ENCODE measurements at regions not wholly inside any gene's neighbourhood (a gene's known extent, or its start where the extent isn't known, plus 50 kb on each side); places are given as distances from the start of the nearest gene placed in this dataset.

GRCh38 chr10:3514691-3515090 lies 270.3 kb downstream of the KLF6 start:
- no peak for DNase-seq

GRCh38 chr10:3512263-3512662 lies 272.7 kb downstream of the KLF6 start:
- no peak for DNase-seq

- no peak for DNase-seq
Observed at GRCh38 chr10:3511483-3511882, 273.5 kb downstream of the KLF6 start.

DNA sequence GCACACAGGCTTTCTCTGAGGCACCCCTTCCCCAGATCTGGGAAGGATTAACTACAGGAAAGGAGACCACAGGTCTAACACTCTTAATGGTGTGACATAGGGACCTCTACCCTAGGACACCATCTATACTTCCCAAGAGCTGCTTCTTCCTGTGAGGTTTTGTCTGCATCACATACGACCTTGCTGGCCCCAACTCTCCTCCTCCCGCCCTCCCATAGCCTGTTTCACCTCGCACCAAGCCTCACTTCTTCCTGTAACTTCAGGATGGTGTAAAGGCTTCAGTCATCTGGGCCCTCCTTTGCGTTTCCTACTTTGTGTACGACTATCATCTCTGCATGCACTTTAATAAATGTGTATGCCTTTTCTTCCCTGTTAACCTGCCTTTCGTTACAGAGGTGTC lies 274.3 kb downstream of the KLF6 start:
- no peak for DNase-seq

GRCh38 chr10:3509355-3509754 lies 275.7 kb downstream of the KLF6 start:
- DNase-seq: no peak

DNA sequence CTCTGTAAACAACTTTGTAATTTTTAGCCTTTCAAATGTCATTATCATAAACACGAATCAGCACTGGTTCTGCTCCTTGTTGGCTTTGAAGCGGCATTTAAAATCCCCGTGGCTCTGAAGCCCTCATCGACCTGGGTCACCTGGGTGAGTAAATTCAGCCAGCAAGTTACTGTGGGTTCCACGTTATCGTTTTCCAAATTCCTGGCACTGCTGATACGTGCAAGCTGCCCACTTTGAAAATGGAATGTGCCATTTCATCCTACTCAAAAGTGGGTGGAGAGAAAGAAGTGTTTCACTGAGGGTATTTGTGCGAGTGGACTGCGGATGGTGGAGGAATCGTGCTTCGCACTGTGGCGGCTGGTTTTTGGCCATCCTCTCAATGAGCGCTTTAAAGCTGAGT lies 281.7 kb downstream of the KLF6 start:
- DNase-seq: no peak

DNA sequence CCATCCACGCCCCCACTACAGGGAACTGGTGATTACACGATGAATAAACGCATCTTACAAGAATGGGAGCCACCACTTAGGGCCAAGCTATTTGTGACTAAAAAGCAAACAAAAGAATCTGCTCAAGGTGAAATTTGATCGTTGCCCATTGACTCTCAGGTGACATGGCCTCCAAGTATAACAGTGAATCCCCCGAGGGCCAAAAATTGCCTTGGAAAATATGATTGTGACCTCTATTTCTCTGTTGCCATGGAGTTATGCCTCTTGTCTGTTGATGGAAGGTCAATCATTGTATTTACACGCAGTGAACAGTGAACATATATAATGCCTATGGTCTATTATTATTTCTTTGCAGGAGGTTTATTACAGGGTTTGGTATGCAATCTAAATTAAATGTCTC lies 282.3 kb downstream of the KLF6 start:
- no peak for DNase-seq

DNA sequence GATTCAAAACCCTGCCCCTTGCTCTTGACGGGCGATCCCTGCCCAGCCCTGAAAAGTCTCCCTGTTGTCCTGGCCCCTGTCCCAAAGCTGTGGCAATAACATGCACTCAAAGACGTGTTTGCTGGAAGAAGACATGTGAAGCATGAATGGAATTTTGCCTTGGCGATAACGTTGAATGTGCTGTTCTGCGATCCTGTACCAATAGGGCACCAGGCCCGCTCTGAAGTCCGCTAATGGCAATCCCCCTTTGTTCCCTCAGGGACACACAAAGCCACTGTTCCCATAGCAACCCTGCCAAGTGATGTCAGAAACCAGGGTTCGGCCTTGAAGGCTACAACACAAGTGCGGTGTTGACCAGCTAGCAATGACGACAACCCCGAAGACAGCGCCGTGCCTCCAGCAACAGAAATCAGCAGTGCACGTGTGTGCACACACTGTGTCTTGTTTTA lies 284.6 kb downstream of the KLF6 start:
- DNase-seq: peak; percentile 92

GRCh38 chr10:3499120-3499519 lies 285.9 kb downstream of the KLF6 start:
- DNase-seq: peak; percentile 51

- DNase-seq: no peak
Observed at GRCh38 chr10:3497581-3497980, 287.4 kb downstream of the KLF6 start.

DNA sequence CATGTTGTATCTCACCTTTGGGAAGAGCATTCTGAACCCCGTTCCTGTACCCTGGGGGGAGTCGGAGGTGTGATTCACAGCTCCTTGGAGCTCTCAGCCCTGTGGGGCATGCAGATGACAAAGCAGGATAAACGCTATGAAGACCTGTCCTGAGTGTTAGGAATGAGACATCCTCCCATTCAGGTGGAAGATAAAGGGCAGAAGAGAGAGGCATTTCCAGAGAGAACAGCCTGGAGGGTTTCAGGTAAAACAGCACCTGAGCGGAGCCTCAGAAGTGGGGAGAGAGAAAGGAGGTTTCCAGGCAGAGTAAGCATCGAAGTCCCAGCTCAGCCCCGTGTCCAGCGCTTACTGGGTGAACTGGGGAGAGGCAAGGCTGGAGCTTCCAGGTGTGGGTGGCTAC lies 288.9 kb downstream of the KLF6 start:
- no peak for DNase-seq

DNA sequence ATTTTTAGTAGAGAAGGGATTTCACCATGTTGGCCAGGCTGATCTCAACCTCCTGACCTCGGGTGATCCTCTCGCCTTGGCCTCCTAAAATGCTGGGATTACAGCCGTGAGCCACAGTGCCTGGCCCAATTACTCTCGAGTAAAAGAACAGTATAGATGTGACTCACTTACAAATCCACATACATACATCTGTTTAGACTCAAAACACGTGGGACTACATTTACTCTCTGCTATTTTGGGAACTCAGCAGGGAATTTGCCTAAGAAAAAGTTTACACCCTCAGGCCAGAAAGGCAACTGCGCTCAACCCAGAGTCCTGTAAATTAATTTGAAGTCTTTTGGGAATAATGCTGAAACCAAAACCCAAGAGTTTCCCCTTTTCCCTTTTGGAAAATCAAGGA lies 289.7 kb downstream of the KLF6 start:
- peak; percentile 75 for DNase-seq

DNA sequence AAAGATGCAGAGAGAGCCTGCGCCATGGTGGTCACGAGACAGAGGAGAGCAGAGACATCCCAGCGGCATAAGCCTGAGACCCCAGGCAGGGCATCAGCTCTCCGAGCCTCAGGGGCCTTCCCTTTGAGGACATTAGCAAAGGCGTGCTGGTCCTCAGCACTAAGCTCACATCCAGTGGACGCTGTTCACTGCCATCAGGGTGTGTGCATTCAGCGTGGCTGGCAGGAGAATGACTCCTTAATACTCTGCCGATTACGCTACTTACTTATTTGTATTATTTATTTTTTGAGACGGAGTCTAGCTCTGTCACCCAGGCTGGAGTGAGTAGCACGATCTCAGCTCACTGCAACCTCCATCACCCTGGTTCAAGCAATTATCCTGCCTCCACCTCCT lies 290.2 kb downstream of the KLF6 start:
- DNase-seq: no peak

DNA sequence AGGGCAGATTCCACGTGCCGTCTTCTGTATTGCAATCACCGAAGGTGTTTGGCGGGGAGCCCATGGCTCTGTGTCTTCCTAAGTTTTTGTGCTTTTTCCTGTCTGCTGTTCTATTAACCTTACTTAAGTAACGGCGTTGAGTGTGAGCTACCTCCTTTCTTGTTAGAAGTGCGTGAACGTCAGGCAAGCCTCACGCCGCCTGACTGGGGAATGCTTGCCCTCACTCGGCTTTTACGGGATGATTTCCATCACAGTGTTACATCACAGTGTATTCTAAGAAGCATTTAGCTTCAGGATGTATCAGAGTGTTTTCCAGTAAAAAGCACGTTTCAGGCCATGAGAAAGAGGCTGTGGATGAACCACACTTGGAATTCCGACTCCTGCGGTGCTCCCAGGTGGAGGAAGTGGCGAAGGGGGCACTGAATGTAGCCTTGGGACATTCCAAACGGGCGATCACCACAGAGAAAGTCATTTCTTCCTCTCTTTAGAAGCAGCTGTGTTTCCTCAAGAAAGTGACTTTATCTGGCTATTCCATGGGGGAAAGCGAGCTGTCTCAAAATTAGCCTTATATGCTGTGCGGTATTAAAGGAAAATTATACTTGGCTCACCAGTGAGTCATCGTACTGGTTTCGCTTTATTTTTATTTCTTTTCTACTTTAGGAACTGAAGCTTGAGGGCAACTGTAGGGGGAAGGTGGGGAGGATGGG lies 290.7 kb downstream of the KLF6 start:
- peak; percentile 40 for DNase-seq

DNA sequence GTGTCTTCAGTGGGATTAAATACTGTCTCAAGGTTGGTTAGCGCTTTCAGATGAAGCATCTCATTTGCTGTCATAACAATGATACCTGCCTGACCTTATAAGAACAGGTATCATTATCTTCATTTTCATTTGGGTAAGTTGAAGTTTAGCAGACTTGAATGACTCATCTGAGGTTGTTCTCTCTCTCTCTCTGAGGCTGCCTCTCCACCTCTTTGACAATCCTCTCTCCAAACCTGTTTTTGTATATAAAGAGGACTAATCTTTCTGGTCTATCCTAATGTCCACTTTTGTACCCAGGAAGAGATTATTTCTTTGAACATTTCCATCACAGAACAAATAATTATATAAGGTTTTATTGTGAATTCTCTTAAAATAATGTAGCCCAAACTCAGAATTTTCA lies 291.4 kb downstream of the KLF6 start:
- no peak for DNase-seq

DNA sequence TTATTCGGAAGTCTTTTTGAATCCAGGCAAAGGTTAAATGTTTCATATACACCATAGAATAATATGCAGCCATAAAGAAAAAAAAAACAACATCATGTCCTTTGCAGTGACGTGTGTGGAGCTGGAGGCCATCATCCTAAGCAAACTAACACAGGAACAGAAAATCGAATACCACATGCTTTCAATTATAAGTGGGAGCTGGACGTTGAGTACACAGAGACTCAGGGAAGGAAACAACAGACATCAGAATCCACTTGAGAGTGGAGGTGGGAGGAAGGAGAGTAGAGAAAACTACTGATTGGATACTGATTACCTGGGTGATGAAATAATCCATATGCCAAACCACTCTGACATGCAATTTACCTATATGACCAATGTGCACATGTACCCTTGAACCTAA lies 293.4 kb downstream of the KLF6 start:
- DNase-seq: no peak

GRCh38 chr10:3487228-3487627 lies 297.8 kb downstream of the KLF6 start:
- DNase-seq: no peak

DNA sequence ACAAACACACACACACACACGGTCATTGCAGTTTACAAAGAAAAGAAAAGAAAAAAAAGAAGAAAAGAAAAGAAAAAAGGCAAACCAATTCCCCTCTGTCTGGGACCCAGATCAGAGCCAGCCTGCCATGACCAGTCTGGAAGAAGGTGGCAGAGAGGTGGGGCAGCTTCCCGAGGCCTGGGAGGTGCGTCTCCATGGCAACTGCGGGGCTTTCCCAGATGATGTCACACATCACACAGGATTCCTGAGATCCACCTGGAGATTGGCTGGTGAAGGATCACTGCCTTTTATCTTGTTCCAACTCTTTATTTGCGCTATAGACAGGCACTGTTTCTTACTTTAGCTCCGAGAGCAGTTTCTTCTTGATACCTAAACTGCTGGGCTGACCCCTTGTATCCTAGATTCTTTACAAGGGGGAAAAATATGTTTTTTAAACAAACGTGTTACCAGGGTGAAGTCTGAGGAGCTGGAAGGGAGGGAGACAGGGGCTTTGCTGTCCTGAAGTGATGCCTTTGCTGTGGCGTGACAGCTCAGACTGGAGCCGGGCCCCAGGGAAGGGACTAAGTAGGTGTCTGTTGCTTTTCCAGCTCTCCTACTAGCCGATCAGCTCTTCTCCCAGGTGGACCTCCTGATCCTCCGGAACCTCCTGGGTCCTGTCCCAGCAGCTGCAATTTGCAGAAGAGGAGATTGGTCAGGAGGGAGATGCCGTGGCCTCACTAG lies 298.5 kb downstream of the KLF6 start:
- DNase-seq: no peak

DNA sequence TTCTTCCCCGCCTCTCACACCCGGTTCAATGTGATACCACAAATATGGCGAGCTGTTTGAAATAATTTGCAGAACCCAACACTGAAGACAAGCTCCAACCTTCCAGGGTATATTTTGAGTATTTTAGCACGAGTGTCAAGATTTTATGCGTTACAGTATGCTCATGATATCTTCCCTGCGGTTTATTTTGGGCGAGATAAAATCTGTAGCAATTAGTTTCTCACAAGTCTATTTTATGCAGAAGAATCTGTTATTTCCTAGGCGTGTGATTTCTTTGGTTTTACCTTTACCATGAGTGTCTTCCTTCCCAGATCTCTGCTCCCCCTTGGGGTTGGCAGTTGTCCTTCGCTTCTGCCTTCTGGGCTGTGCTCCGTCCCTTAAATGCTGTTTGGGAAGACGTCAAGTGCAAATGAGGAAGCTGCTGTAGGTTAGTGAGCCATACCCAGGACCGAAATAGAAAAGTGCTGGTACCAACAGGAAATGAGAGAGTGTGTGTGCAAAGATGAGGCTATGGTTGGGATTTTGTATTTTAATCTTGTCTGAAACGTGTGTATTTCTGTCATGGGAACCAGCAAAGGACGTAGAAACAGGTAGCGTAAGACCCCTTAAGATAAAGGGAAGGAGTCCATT lies 299.8 kb downstream of the KLF6 start:
- DNase-seq: no peak

DNA sequence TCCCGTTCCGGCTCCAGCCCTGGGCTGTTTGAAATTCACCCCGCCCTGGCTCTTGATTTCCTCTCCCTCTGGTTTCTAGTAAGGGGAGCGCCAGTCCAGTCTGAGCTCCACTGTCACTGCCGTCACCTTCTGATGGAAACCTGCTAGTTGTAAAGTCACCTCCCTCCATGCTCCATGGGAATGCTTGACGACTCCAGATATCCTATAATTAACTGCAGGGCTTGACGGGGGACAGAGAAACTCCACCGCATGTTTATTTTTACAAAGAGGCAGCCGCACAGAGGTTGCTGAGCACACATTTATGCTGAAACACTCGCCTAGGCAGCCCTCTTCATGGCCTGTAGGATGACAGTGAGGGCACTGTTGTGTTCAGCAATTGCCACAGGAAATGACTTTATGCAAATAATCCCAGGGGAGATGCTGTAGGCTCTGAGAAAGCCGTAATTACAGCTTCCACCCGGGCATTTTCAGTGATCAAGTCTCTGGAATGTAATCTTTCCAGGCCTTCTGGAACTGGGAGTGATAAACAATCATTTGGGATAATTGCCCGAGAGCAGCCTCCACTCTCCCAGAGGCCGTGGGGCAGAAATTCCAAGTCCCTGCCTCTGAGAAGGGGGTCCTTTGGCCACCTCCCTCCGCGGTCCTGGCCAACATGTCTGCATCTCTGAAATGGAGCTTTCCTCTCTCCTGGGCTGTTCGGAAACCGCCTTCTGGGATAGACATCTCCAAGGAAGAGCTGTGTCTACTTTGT lies 300.5 kb downstream of the KLF6 start:
- DNase-seq: peak; percentile 82

DNA sequence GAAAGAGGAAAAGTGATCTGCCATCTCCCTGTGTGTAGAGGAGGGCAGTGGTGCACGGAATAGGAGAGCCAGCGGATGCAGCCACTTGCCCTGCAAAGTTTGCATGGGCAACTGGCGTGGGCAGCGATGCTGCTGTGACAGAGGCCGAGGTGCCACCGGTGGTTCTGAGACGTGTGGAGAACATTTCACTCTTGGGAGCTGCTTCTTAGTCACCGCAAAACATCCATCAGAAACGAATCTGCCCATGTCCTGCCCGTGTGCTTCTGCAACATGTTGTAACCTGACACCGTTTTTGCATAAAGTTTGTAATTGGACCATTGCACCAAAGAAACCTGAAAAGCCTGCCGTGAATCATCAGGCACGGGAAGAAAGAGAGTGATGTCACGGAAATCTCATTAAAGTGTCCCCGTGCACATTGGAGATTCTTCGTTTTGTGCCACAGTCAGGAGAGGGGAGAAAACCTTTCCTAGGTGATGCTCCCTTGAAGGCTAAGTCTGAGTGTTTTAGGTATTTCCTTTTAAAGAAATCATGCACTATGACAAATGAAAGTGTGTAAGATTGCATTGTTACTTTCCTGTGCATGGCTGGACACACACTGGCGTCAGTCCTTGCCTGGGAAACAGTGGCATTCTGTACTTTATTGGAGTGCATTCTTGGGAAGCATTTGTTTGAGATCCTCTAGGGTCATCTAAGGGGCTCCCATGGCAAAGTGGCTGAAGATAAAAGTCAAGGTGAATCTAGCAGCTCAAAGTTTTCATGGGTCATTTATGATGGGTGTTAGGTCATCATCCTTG lies 302.6 kb downstream of the KLF6 start:
- DNase-seq: peak; percentile 90

DNA sequence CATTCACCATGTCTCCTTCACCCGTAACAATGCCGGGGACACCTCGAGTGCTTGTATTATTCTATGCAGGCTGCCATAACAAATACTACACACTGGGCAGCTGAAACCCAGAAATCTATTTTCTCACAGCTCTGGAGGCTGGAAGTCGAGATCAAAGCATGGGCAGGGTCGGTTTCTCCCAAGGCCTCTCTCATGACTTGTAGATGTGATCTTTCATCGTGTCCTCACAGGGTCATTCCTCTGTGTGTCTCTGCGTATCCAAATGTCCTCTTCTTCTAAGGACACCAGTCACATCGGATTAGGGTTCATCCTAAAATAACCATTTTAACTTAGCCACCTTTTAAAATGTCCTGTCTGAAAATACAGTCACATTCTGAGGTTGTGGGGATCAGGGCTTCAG lies 303.5 kb downstream of the KLF6 start:
- DNase-seq: no peak

- no peak for DNase-seq
Observed at GRCh38 chr10:3480990-3481315, 304.1 kb downstream of the KLF6 start.
